Midbrain (tissue), 1 donor: ENCODE measurements at regions not wholly inside any gene's neighbourhood (a gene's known extent, or its start where the extent isn't known, plus 50 kb on each side); places are given as distances from the start of the nearest gene placed in this dataset.
A peak's percentile ranks its signal among the peaks of the same experiment; 100 is the strongest.

ENCODE experiments used
- DNase-seq: peaks from one replicate; lab custom pipeline; 2025; lab: John Stamatoyannopoulos, UW

- DNase-seq = no peak
Measured at GRCh38 chr10:7027913-7028808, 382.7 kb downstream of the SFMBT2 start.

GRCh38 chr10:7027237-7027912 is 383.5 kb downstream of the SFMBT2 start:
- no peak for DNase-seq

- DNase-seq = no peak
Measured at GRCh38 chr10:7026818-7027217, 384.0 kb downstream of the SFMBT2 start.

GRCh38 chr10:7025296-7025695 is 385.5 kb downstream of the SFMBT2 start:
- no peak for DNase-seq

GRCh38 chr10:7015457-7015856 is 395.4 kb downstream of the SFMBT2 start:
- no peak for DNase-seq

- DNase-seq = no peak
Measured at GRCh38 chr10:7014721-7015120, 396.1 kb downstream of the SFMBT2 start.

- no peak for DNase-seq
Measured at GRCh38 chr10:7011994-7012393, 398.8 kb downstream of the SFMBT2 start.

GRCh38 chr10:7008645-7009044 is 402.2 kb downstream of the SFMBT2 start:
- DNase-seq = no peak

- DNase-seq = no peak
Measured at GRCh38 chr10:7007600-7008190, 403.1 kb downstream of the SFMBT2 start.

- no peak for DNase-seq
Measured at GRCh38 chr10:7006566-7006965, 404.3 kb downstream of the SFMBT2 start.

- DNase-seq = no peak
Measured at GRCh38 chr10:7003831-7004395, 406.9 kb downstream of the SFMBT2 start.

GRCh38 chr10:7000061-7000460 is 410.8 kb downstream of the SFMBT2 start:
- peak; percentile 62 for DNase-seq

GRCh38 chr10:6999232-6999925 is 411.5 kb downstream of the SFMBT2 start:
- DNase-seq = peak; percentile 76

GRCh38 chr10:6997509-6997908 is 413.3 kb downstream of the SFMBT2 start:
- no peak for DNase-seq

- no peak for DNase-seq
Measured at GRCh38 chr10:6996431-6996830, 414.4 kb downstream of the SFMBT2 start.

GRCh38 chr10:6995831-6996230 is 415.0 kb downstream of the SFMBT2 start:
- DNase-seq = peak; percentile 19

GRCh38 chr10:6995341-6995740 is 415.3 kb upstream of the PRKCQ start:
- DNase-seq = no peak

GRCh38 chr10:6990891-6991290 is 410.8 kb upstream of the PRKCQ start:
- DNase-seq = no peak

GRCh38 chr10:6988654-6989053 is 408.6 kb upstream of the PRKCQ start:
- DNase-seq = no peak

- DNase-seq = peak; percentile 88
Measured at GRCh38 chr10:6987536-6987945, 407.5 kb upstream of the PRKCQ start.

GRCh38 chr10:6986927-6987326 is 406.9 kb upstream of the PRKCQ start:
- DNase-seq = no peak

- DNase-seq = no peak
Measured at GRCh38 chr10:6985644-6986043, 405.6 kb upstream of the PRKCQ start.
